GM18868 (cell line): ENCODE measurements at regions not wholly inside any gene's neighbourhood (a gene's known extent, or its start where the extent isn't known, plus 50 kb on each side); places are given as distances from the start of the nearest gene placed in this dataset.
A peak's percentile ranks its signal among the peaks of the same experiment; 100 is the strongest.
"Not testable (repeated sequence)": the region's sequence is repeated elsewhere in the genome, so short reads cannot be mapped to it uniquely, and the experiment has no call there.

Experiments
- ATAC-seq: cut with Tn5 transposase; IDR thresholded peaks from one replicate; pipeline ENCODE4 v1.9.1; 2021; ENCODE audit warnings: mild to moderate bottlenecking, moderate library complexity; ENCODE audit not compliant: unreplicated experiment

GRCh38 chr21:5013455-5014304 lies 5507.7 kb upstream of the TPTE start:
- not testable (repeated sequence) for ATAC-seq

GRCh38 chr21:5015187-5015586 lies 5506.2 kb upstream of the TPTE start:
- not testable (repeated sequence) for ATAC-seq

- peak; percentile 50 for ATAC-seq
Observed at GRCh38 chr21:5019120-5019519, 5502.3 kb upstream of the TPTE start.

- ATAC-seq, result peak; percentile 37
Observed at GRCh38 chr21:5021815-5022214, 5499.6 kb upstream of the TPTE start.

- ATAC-seq, result peak; percentile 41
Observed at GRCh38 chr21:5022254-5022653, 5499.1 kb upstream of the TPTE start.

GRCh38 chr21:5022748-5023147 lies 5498.6 kb upstream of the TPTE start:
- not testable (repeated sequence) for ATAC-seq

GRCh38 chr21:5035147-5035546 lies 5486.2 kb upstream of the TPTE start:
- not testable (repeated sequence) for ATAC-seq

- not testable (repeated sequence) for ATAC-seq
Observed at GRCh38 chr21:5035587-5035986, 5485.8 kb upstream of the TPTE start.

- not testable (repeated sequence) for ATAC-seq
Observed at GRCh38 chr21:5037606-5038331, 5483.6 kb upstream of the TPTE start.

GRCh38 chr21:5039926-5040325 lies 5481.5 kb upstream of the TPTE start:
- not testable (repeated sequence) for ATAC-seq

- ATAC-seq, result not testable (repeated sequence)
Observed at GRCh38 chr21:5042583-5042982, 5478.8 kb upstream of the TPTE start.

GRCh38 chr21:5044812-5045211 lies 5476.6 kb upstream of the TPTE start:
- not testable (repeated sequence) for ATAC-seq

GRCh38 chr21:5051303-5052018 lies 5469.9 kb upstream of the TPTE start:
- not testable (repeated sequence) for ATAC-seq

- ATAC-seq, result not testable (repeated sequence)
Observed at GRCh38 chr21:5055027-5055754, 5466.2 kb upstream of the TPTE start.

GRCh38 chr21:5055996-5056962 lies 5465.1 kb upstream of the TPTE start:
- ATAC-seq, result peak; percentile 52

- not testable (repeated sequence) for ATAC-seq
Observed at GRCh38 chr21:5057077-5057476, 5464.3 kb upstream of the TPTE start.

GRCh38 chr21:5060364-5061083 lies 5460.9 kb upstream of the TPTE start:
- not testable (repeated sequence) for ATAC-seq

GRCh38 chr21:5064581-5065142 lies 5456.7 kb upstream of the TPTE start:
- not testable (repeated sequence) for ATAC-seq
